Adrenal gland (tissue), 9 donors: ENCODE measurements at regions not wholly inside any gene's neighbourhood (a gene's known extent, or its start where the extent isn't known, plus 50 kb on each side); places are given as distances from the start of the nearest gene placed in this dataset.
"Not testable (repeated sequence)": the region's sequence is repeated elsewhere in the genome, so short reads cannot be mapped to it uniquely, and the experiment has no call there.

Experiments used
- DNase-seq, 7 donors: peaks; one replicate each; pipeline ENCODE4 v3.0.0-alpha.2; 2019 to 2020
- H3K27ac ChIP-seq, 5 donors: fragments of 200-600 bp; sonication (generic) in 4 of 5; 1 replicate in 3 of 5; 2 replicates in 2 of 5; pipeline versions ENCODE4 v1.5.1 to v1.8.0; 2016 to 2020; ENCODE audit warnings: mild to moderate bottlenecking in 1 of 5
- H3K27me3 ChIP-seq: fragments of 200-600 bp; 2 replicates; pipeline ENCODE4 v1.8.0; 2021
- H3K36me3 ChIP-seq, 2 donors: fragments of 200-600 bp; replicated peaks in 1 of 2; 1 replicate in 1 of 2; 2 replicates in 1 of 2; pipeline versions ENCODE4 v1.5.1 to v1.8.0; 2018 to 2022
- H3K4me1 ChIP-seq, 2 donors: fragments of 200-600 bp; replicated peaks in 1 of 2; 1 replicate in 1 of 2; 2 replicates in 1 of 2; pipeline versions ENCODE4 v1.5.1 to v1.8.0; 2018 to 2021
- H3K4me3 ChIP-seq, 4 donors: fragments of 200-600 bp; sonication (generic) in 3 of 4; one replicate each; pipeline ENCODE4 v1.5.1; 2016 to 2018
- H3K9me3 ChIP-seq, 3 donors: fragments of 200-600 bp; sonication (generic) in 1 of 3; replicated peaks in 1 of 3; 1 replicate in 2 of 3; 2 replicates in 1 of 3; pipeline versions ENCODE4 v1.5.1 to v1.8.0; 2016 to 2021
- POLR2A ChIP-seq, 2 donors: fragments of 450-650 bp; IDR thresholded peaks; one replicate each; pipeline ENCODE4 v1.6.1; 2017; ENCODE audit warnings: antibody characterized with exemption in 2 of 2, mild to moderate bottlenecking in 2 of 2, moderate library complexity in 1 of 2
- WGBS, 4 donors: extraction: QIAGEN DNeasy Blood & Tissue Kit in 2 of 4; methylation state at CpG; one replicate each; pipeline versions ENCODE4 v1.1.5 to v1.1.7; 2013 to 2017; 5-methylcytosine and 5-hydroxymethylcytosine counted together
- intact Hi-C, 2 donors: fragments of 100-400 bp; cut with DNase I; formaldehyde crosslinking; loops; one replicate each; pipeline versions ENCODE4 v1.14.1 to v1.15.0; 2022 to 2023
- TF ChIP-seq, protein P1 (sequence below), 6 experiments: fragments of 450-650 bp in 4 of 6; fragments of 200-600 bp in 2 of 6; sonication (generic) in 1 of 6; IDR thresholded peaks; 1 replicate in 5 of 6; 2 replicates in 1 of 6; pipeline versions ENCODE4 v1.5.1 to v1.8.0; 2016 to 2021; ENCODE audit warnings: antibody characterized with exemption in 6 of 6, mild to moderate bottlenecking in 2 of 6, moderate library complexity in 1 of 6
- donor health status: healthy with polysubstance abuse.
- donor health status: Bipolar disorder and iron deficiency.
- donor health status: DM: yes; HTN: yes; CAD: no.
- donor health status: DM: no; HTN: no; CAD: no.
- donor health status: DM: no; HTN: no; CAD: no.

DNA sequence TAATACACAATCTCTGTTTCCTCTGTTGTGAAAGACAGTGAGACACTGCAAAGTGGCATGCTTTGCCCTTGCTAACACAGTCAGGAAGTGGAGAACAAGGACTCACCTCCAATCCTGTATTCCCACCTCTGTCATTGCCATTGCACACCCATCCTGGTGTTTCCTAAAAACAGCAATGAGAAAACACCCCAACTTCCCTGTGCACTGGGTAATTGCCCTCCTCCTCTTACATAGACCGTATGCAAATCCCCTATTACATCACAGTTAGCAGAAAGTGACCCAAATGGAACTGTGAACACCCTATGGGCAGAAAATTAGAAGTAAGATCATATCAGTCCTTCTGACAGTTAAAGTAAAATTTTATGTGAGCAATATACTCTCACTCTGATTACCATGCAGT, 355.5 kb downstream of the BCL11B start:
- Histone ChIP-seq H3K4me3 (no peak overlapping the region), H3K9me3 (no peaks in the 10 kb centered on the region), H3K36me3 (no peaks in the 10 kb centered on the region), H3K27me3 (no peaks in the 10 kb centered on the region), H3K27ac (no peak overlapping the region), H3K4me1 (no peaks in the 10 kb centered on the region)
- TF ChIP-seq POLR2A (IDR thresholded peaks at IDR 0.05), result no peak
- TF ChIP-seq, protein P1, sequence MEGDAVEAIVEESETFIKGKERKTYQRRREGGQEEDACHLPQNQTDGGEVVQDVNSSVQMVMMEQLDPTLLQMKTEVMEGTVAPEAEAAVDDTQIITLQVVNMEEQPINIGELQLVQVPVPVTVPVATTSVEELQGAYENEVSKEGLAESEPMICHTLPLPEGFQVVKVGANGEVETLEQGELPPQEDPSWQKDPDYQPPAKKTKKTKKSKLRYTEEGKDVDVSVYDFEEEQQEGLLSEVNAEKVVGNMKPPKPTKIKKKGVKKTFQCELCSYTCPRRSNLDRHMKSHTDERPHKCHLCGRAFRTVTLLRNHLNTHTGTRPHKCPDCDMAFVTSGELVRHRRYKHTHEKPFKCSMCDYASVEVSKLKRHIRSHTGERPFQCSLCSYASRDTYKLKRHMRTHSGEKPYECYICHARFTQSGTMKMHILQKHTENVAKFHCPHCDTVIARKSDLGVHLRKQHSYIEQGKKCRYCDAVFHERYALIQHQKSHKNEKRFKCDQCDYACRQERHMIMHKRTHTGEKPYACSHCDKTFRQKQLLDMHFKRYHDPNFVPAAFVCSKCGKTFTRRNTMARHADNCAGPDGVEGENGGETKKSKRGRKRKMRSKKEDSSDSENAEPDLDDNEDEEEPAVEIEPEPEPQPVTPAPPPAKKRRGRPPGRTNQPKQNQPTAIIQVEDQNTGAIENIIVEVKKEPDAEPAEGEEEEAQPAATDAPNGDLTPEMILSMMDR (IDR thresholded peaks at IDR 0.05), result no peak
- WGBS, 4 donors, result 64 to 74% (median 69%) methylated on average over 1 of the region's 1 CpG
- DNase-seq, result no peak
- intact Hi-C loops, result no loop called here

DNA sequence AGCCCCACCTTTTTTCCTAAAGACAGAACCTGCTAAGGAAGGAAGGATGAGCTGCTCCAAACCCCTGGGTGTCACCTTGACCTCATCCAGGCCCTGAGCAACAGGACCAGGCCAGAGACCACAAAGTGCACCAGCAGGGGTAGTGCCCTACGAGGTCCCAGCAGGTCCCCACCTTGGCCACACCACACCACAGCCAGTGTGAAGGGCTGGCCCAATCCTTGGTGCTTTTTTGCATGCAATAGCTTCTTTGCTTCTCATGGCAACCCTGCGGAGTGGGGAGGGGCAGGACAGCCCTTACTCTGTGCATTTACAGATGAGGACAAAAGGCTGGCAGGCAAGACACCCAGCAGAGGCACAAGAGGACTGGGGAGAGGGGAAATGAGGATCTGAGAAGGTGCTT, 352.6 kb downstream of the BCL11B start:
- no peak overlapping the region for H3K4me3 ChIP-seq
- WGBS, 4 donors, result 36 to 68% (median 62%) methylated on average over 2 of the region's 2 CpGs
- no peak for TF ChIP-seq POLR2A (IDR thresholded peaks at IDR 0.05)
- TF ChIP-seq, protein P1 (IDR thresholded peaks at IDR 0.05), result no peak
- no peaks in the 10 kb centered on the region for H3K27me3 ChIP-seq
- no peak overlapping the region for H3K27ac ChIP-seq
- no peaks in the 10 kb centered on the region for H3K4me1 ChIP-seq
- no peaks in the 10 kb centered on the region for H3K9me3 ChIP-seq
- intact Hi-C loops, result no loop called here
- no peak for DNase-seq
- H3K36me3 ChIP-seq, result no peaks in the 10 kb centered on the region

DNA sequence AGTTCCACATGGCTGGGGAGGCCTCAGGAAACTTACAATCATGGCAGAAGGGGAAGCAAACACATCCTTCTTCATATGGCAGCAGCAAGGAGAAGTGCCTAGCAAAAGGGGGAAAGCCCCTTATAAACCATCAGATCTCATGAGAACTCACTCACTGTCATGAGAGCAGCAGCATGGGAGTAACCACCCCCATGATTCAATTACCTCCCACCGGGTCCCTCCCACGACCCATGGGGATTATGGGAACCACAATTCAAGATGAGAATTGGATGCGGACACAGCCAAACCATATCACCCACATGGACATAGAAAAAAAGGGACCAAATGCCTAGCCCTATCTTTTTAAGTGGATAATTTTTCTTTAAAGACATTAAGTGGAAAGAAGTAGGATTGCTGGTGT, 350.7 kb downstream of the BCL11B start:
- H3K27ac ChIP-seq, H3K36me3 ChIP-seq, H3K4me1 ChIP-seq, intact Hi-C loops, H3K27me3 ChIP-seq, H3K4me3 ChIP-seq, H3K9me3 ChIP-seq, DNase-seq: not testable (repeated sequence)
- WGBS, 4 donors, result 75 to 90% (median 83%) methylated on average over 3 of the region's 3 CpGs

DNA sequence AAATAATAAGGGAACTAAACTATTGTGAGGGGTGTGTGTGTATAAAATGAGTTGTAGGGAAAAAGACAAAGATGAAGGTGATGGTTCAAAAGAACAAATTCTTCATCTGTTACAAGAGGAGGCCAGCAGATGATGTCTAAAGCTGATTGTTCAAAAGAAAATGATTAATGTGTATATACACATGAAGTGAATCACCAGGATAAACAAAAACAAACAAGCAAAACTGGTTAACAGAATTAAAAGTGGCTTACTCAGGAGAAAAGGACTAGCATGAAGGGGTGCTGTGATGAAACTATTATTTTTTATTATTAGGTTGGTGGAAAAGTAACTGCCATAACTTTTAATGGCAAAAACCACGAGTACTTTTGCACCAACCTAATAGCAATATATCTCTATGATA, 348.4 kb downstream of the BCL11B start:
- Histone ChIP-seq H3K4me1 (no peaks in the 10 kb centered on the region), H3K27ac (no peak overlapping the region), H3K27me3 (no peaks in the 10 kb centered on the region), H3K36me3 (no peaks in the 10 kb centered on the region), H3K4me3 (no peak overlapping the region), H3K9me3 (no peaks in the 10 kb centered on the region)
- no peak for DNase-seq
- intact Hi-C loops, result no loop called here
- TF ChIP-seq, protein P1 (IDR thresholded peaks at IDR 0.05), result no peak
- TF ChIP-seq POLR2A (IDR thresholded peaks at IDR 0.05), result no peak
- WGBS, 4 donors, result 69 to 84% (median 80%) methylated on average over 1 of the region's 1 CpG

DNA sequence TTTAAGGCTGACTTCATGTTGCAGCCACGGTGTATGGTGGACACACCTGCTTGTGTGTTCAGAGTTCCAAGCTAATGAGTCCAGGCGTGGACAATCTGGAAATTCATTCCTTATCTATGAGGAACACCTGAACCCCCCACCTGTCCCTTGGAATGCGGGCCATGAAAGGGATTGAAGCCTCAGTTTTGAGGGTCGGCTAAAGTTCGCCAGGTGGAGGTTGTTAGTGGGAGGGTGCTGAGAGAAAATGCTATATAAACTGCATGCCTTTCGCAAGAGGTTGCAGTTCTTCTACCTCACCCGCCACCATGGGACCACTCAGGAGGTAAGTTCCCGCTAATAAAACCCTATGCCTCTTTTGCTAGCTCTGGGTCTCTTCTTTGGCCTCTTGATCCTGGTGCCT, 348.0 kb downstream of the BCL11B start:
- intact Hi-C loops, result no loop called here
- no peak for TF ChIP-seq POLR2A (IDR thresholded peaks at IDR 0.05)
- TF ChIP-seq, protein P1 (IDR thresholded peaks at IDR 0.05), result no peak
- DNase-seq, result no peak
- Histone ChIP-seq H3K4me1 (no peaks in the 10 kb centered on the region), H3K27ac (no peak overlapping the region), H3K36me3 (no peaks in the 10 kb centered on the region), H3K9me3 (no peaks in the 10 kb centered on the region), H3K27me3 (no peaks in the 10 kb centered on the region), H3K4me3 (no peak overlapping the region)
- 88 to 94% (median 91%) methylated on average over 8 of the region's 8 CpGs for WGBS, 4 donors
